ENCODE measurements at regions not wholly inside any gene's neighbourhood (a gene's known extent, or its start where the extent isn't known, plus 50 kb on each side); places are given as distances from the start of the nearest gene placed in this dataset.

- no peak for DNase-seq (ENCODE audit: low spot score)
- H3K4me3 ChIP-seq (ENCODE audit: low read depth in 1 of 3, low read length in 3 of 3) = no peak overlapping the region
- TF ChIP-seq ATF3 (IDR thresholded peaks at IDR 0.05) (no peak), GABPA (IDR thresholded peaks at IDR 0.05 in 1 of 2, conservative IDR thresholded peaks at IDR 0.05 in 1 of 2) (no peak), REST (IDR thresholded peaks at IDR 0.05) (no peak), EGR1 (IDR thresholded peaks at IDR 0.05; ENCODE audit: low read depth in 2 of 2) (no peak), RAD21 (IDR thresholded peaks at IDR 0.05) (no peak), FOXA2 (IDR thresholded peaks at IDR 0.05) (no peak), JUND (IDR thresholded peaks at IDR 0.05) (no peak), HNF4A (conservative IDR thresholded peaks at IDR 0.05) (no peak), ZBTB33 (IDR thresholded peaks at IDR 0.05) (no peak)
- no peaks in the 10 kb centered on the region for H3K4me1 ChIP-seq (ENCODE audit: control insufficient read depth in 4 of 4, insufficient read depth in 4 of 4, low read length in 3 of 4)
- H3K9ac ChIP-seq (ENCODE audit: low read depth in 1 of 2, low read length in 2 of 2) = no peak overlapping the region
- no peaks in the 10 kb centered on the region for H3K9me3 ChIP-seq (ENCODE audit: control insufficient read depth in 4 of 4, low read length in 3 of 4)
- H3K27me3 ChIP-seq (ENCODE audit: control insufficient read depth in 4 of 4, insufficient read depth in 4 of 4, low read length in 3 of 4) = no peaks in the 10 kb centered on the region
- H3K36me3 ChIP-seq (ENCODE audit: control insufficient read depth in 4 of 4, insufficient read depth in 3 of 4, low read depth in 1 of 4, low read length in 3 of 4) = no peaks in the 10 kb centered on the region
- no peak overlapping the region for H3K27ac ChIP-seq (ENCODE audit: low read depth in 1 of 2, low read length in 2 of 2)
- WGBS = 63% methylated on average over 5 of the region's 5 CpGs
Observed at GRCh38 chr9:16046713-16047112, 493.9 kb downstream of the CCDC171 start.

- no peaks in the 10 kb centered on the region for H3K27me3 ChIP-seq (ENCODE audit: control insufficient read depth in 4 of 4, insufficient read depth in 4 of 4, low read length in 3 of 4)
- H3K4me1 ChIP-seq (ENCODE audit: control insufficient read depth in 4 of 4, insufficient read depth in 4 of 4, low read length in 3 of 4) = no peaks in the 10 kb centered on the region
- DNase-seq (ENCODE audit: low spot score) = no peak
- H3K27ac ChIP-seq (ENCODE audit: low read depth in 1 of 2, low read length in 2 of 2) = no peak overlapping the region
- WGBS = 68% methylated on average over 5 of the region's 5 CpGs
- no peaks in the 10 kb centered on the region for H3K36me3 ChIP-seq (ENCODE audit: control insufficient read depth in 4 of 4, insufficient read depth in 3 of 4, low read depth in 1 of 4, low read length in 3 of 4)
- H3K9ac ChIP-seq (ENCODE audit: low read depth in 1 of 2, low read length in 2 of 2) = no peak overlapping the region
- no peak for TF ChIP-seq YY1 (IDR thresholded peaks at IDR 0.05)
- no peak for TF ChIP-seq SP1 (IDR thresholded peaks at IDR 0.05)
- no peak for TF ChIP-seq GABPA (IDR thresholded peaks at IDR 0.05 in 1 of 2, conservative IDR thresholded peaks at IDR 0.05 in 1 of 2)
- H3K9me3 ChIP-seq (ENCODE audit: control insufficient read depth in 4 of 4, low read length in 3 of 4) = no peaks in the 10 kb centered on the region
- no peak overlapping the region for H3K4me3 ChIP-seq (ENCODE audit: low read depth in 1 of 3, low read length in 3 of 3)
Observed at GRCh38 chr9:16048129-16048528, 495.3 kb downstream of the CCDC171 start.

- no peak for DNase-seq (ENCODE audit: low spot score)
- TF ChIP-seq TAF1 (conservative IDR thresholded peaks at IDR 0.05) (no peak), HNF4A (conservative IDR thresholded peaks at IDR 0.05) (no peak), FOXA1 (IDR thresholded peaks at IDR 0.05) (no peak), JUND (IDR thresholded peaks at IDR 0.05) (no peak)
- Histone ChIP-seq H3K9me3 (ENCODE audit: control insufficient read depth in 4 of 4, low read length in 3 of 4) (no peaks in the 10 kb centered on the region), H3K27me3 (ENCODE audit: control insufficient read depth in 4 of 4, insufficient read depth in 4 of 4, low read length in 3 of 4) (no peaks in the 10 kb centered on the region), H3K27ac (ENCODE audit: low read depth in 1 of 2, low read length in 2 of 2) (no peak overlapping the region), H3K9ac (ENCODE audit: low read depth in 1 of 2, low read length in 2 of 2) (no peak overlapping the region), H3K4me1 (ENCODE audit: control insufficient read depth in 4 of 4, insufficient read depth in 4 of 4, low read length in 3 of 4) (no peaks in the 10 kb centered on the region), H3K4me3 (ENCODE audit: low read depth in 1 of 3, low read length in 3 of 3) (no peak overlapping the region), H3K36me3 (ENCODE audit: control insufficient read depth in 4 of 4, insufficient read depth in 3 of 4, low read depth in 1 of 4, low read length in 3 of 4) (no peaks in the 10 kb centered on the region)
- 83% methylated on average over 5 of the region's 5 CpGs for WGBS
Observed at GRCh38 chr9:16052146-16052545, 499.3 kb downstream of the CCDC171 start.

Measured in liver (tissue), 7 donors.